Activated CD4-positive, alpha-beta T cell treated with anti-CD3 and anti-CD28 coated beads, Interleukin-2, amount 50 U/mL, for 48 hours (primary cell): ENCODE measurements at regions not wholly inside any gene's neighbourhood (a gene's known extent, or its start where the extent isn't known, plus 50 kb on each side); places are given as distances from the start of the nearest gene placed in this dataset.
"Not testable (repeated sequence)": the region's sequence is repeated elsewhere in the genome, so short reads cannot be mapped to it uniquely, and the experiment has no call there.

Experiments used
- DNase-seq, 2 experiments: peaks; one replicate each; pipeline ENCODE4 v3.0.0-alpha.2; 2020

GRCh38 chr2:184272056-184272455 is 326.3 kb upstream of the ZNF804A start:
- DNase-seq, result no peak

GRCh38 chr2:184294831-184295230 is 303.5 kb upstream of the ZNF804A start:
- no peak for DNase-seq

- no peak for DNase-seq
Measured at GRCh38 chr2:184297085-184297484, 301.2 kb upstream of the ZNF804A start.

- no peak for DNase-seq
Measured at GRCh38 chr2:184302506-184302905, 295.8 kb upstream of the ZNF804A start.

GRCh38 chr2:184304006-184304405 is 294.3 kb upstream of the ZNF804A start:
- no peak for DNase-seq

GRCh38 chr2:184305105-184305504 is 293.2 kb upstream of the ZNF804A start:
- no peak for DNase-seq

- DNase-seq, result no peak
Measured at GRCh38 chr2:184308706-184309105, 289.6 kb upstream of the ZNF804A start.

- no peak for DNase-seq
Measured at GRCh38 chr2:184312970-184313369, 285.4 kb upstream of the ZNF804A start.

- DNase-seq, result no peak
Measured at GRCh38 chr2:184314829-184315228, 283.5 kb upstream of the ZNF804A start.

- DNase-seq, result no peak
Measured at GRCh38 chr2:184316921-184317320, 281.4 kb upstream of the ZNF804A start.

GRCh38 chr2:184322615-184323014 is 275.7 kb upstream of the ZNF804A start:
- no peak for DNase-seq

GRCh38 chr2:184326066-184326465 is 272.3 kb upstream of the ZNF804A start:
- no peak for DNase-seq

GRCh38 chr2:184327805-184328204 is 270.5 kb upstream of the ZNF804A start:
- not testable (repeated sequence) for DNase-seq

- DNase-seq, result not testable (repeated sequence)
Measured at GRCh38 chr2:184330561-184330960, 267.8 kb upstream of the ZNF804A start.

GRCh38 chr2:184336688-184337087 is 261.6 kb upstream of the ZNF804A start:
- no peak for DNase-seq

- no peak for DNase-seq
Measured at GRCh38 chr2:184338771-184339170, 259.6 kb upstream of the ZNF804A start.

GRCh38 chr2:184339966-184340365 is 258.4 kb upstream of the ZNF804A start:
- DNase-seq, result no peak

- no peak for DNase-seq
Measured at GRCh38 chr2:184346338-184346862, 251.9 kb upstream of the ZNF804A start.

GRCh38 chr2:184351126-184351525 is 247.2 kb upstream of the ZNF804A start:
- no peak for DNase-seq

GRCh38 chr2:184357033-184357432 is 241.3 kb upstream of the ZNF804A start:
- DNase-seq, result no peak

GRCh38 chr2:184359379-184359778 is 238.9 kb upstream of the ZNF804A start:
- no peak for DNase-seq

GRCh38 chr2:184363213-184363612 is 235.1 kb upstream of the ZNF804A start:
- DNase-seq, result no peak

- DNase-seq, result no peak
Measured at GRCh38 chr2:184367211-184367610, 231.1 kb upstream of the ZNF804A start.

GRCh38 chr2:184369307-184369706 is 229.0 kb upstream of the ZNF804A start:
- no peak for DNase-seq

GRCh38 chr2:184370954-184371353 is 227.4 kb upstream of the ZNF804A start:
- no peak for DNase-seq

GRCh38 chr2:184371641-184372040 is 226.7 kb upstream of the ZNF804A start:
- DNase-seq, result no peak
